Kidney (tissue), 13 donors: ENCODE measurements at regions not wholly inside any gene's neighbourhood (a gene's known extent, or its start where the extent isn't known, plus 50 kb on each side); places are given as distances from the start of the nearest gene placed in this dataset.
"Not testable (repeated sequence)": the region's sequence is repeated elsewhere in the genome, so short reads cannot be mapped to it uniquely, and the experiment has no call there.

ENCODE experiments used
- DNase-seq, 5 donors: peaks; one replicate each; pipeline ENCODE4 v3.0.0-alpha.2; 2013 to 2020
- FAIRE-seq: peaks from 2 replicates; lab custom pipeline; 2012; peaks lifted over from hg19 to GRCh38; lab: Jason Lieb, UNC
- H3K27ac ChIP-seq, 2 donors: one replicate each; pipeline ENCODE4 v1.7.0; 2013; ENCODE audit warnings: low read depth in 2 of 2, low read length in 2 of 2, inconsistent platforms in 1 of 2
- H3K27me3 ChIP-seq: one replicate; pipeline ENCODE4 v1.7.1; 2013; ENCODE audit warnings: low read length, inconsistent platforms; ENCODE audit not compliant: control insufficient read depth, insufficient read depth
- H3K36me3 ChIP-seq, 3 donors: one replicate each; pipeline versions ENCODE4 v1.7.0 to v1.7.1; 2013; ENCODE audit warnings: low read length in 3 of 3, control low read depth in 1 of 3, inconsistent platforms in 1 of 3; ENCODE audit not compliant: insufficient read depth in 3 of 3, control insufficient read depth in 2 of 3
- H3K4me1 ChIP-seq, 3 donors: one replicate each; pipeline versions ENCODE4 v1.7.0 to v1.7.1; 2013; ENCODE audit warnings: low read length in 3 of 3, inconsistent platforms in 1 of 3, low read depth in 1 of 3; ENCODE audit not compliant: control insufficient read depth in 2 of 3, insufficient read depth in 2 of 3
- H3K4me3 ChIP-seq, 3 donors: one replicate each; pipeline versions ENCODE4 v1.7.0 to v1.8.1; 2013; ENCODE audit warnings: low read length in 3 of 3, control low read depth in 1 of 3, inconsistent platforms in 1 of 3
- H3K9ac ChIP-seq, 3 donors: one replicate each; pipeline versions ENCODE4 v1.7.0 to v1.7.1; 2013; ENCODE audit warnings: low read length in 3 of 3, control low read depth in 1 of 3, inconsistent platforms in 1 of 3
- H3K9me3 ChIP-seq, 3 donors: one replicate each; pipeline versions ENCODE4 v1.7.0 to v1.7.1; 2013; ENCODE audit warnings: low read length in 3 of 3, control low read depth in 1 of 3, inconsistent platforms in 1 of 3; ENCODE audit not compliant: control insufficient read depth in 2 of 3, insufficient read depth in 1 of 3
- intact Hi-C: fragments of 100-400 bp; cut with DNase I; formaldehyde crosslinking; loops from one replicate; pipeline ENCODE4 v1.11.1; 2022
- TF ChIP-seq, protein P1 (sequence below): IDR thresholded peaks from 3 replicates; pipeline ENCODE4 v1.5.1; 2012; ENCODE audit warnings: mild to moderate bottlenecking, moderate library complexity, borderline replicate concordance; ENCODE audit not compliant: insufficient read depth; ENCODE audit errors: extremely low read depth
- donor health status: control.
- donor health status: control.
- donor health status: control.
- donor health status: control.
- donor health status: control.
- donor health status: DM: yes; HTN: yes; CAD: no.
- donor health status: Normal renal cell carcinoma (clear cell type).

DNA sequence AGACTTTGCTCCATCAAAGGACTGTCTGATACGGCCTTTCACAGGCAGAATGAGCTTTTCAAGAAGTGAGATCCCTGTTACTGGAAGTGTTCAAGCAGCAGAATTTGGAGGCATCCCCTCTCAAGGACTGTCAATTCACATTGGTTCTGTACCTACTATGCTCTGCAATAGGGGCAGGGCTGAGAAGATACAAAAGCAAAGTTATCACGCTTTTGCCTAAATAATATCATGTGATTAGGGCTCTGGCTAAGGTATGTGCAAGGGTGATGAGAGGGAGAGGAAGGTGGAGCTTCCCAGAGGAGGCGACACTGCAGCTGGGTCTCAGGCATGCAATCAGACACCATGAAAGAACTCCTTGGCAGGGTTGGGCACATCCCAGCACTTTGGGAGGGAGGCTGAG is 80.2 kb upstream of the PIM1 start:
- H3K36me3 ChIP-seq = no peaks in the 10 kb centered on the region
- FAIRE-seq = no peak

DNA sequence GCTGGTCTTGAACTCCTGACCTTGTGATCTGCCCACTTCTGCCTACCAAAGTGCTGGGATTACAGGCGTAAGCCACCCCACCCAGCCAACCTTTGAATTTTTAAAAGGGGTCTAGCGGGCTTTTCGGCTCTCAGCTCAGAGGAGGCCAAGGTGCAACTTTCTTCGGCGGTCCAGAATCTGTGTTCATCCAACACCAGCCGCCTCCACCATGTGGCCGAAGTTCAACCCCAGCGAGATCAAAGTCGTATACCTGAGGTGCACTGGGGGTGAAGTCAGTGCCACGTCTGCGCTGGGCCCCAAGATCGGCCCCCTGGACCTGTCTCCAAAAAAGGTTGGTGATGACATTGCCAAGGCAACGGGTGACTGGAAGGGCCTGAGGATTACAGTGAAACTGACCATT is 78.8 kb upstream of the PIM1 start:
- intact Hi-C loops, H3K4me3 ChIP-seq, H3K36me3 ChIP-seq, H3K27ac ChIP-seq, H3K9me3 ChIP-seq, FAIRE-seq, DNase-seq, H3K27me3 ChIP-seq, H3K9ac ChIP-seq: not testable (repeated sequence)
- H3K4me1 ChIP-seq = peaks cover 0 to 14% (median 11%) of the 10 kb centered on the region in 3 donors

More for the DNA sequence above, 80.2 kb upstream of the PIM1 start:
- no peak for DNase-seq
- intact Hi-C loops = no loop called here
- Histone ChIP-seq H3K9me3 (no peaks in the 10 kb centered on the region), H3K4me3 (no peak overlapping the region), H3K27me3 (no peaks in the 10 kb centered on the region), H3K27ac (no peak overlapping the region), H3K4me1 (peaks cover 0 to 12% (median 10%) of the 10 kb centered on the region in 3 donors), H3K9ac (no peak overlapping the region)
- TF ChIP-seq, protein P1, sequence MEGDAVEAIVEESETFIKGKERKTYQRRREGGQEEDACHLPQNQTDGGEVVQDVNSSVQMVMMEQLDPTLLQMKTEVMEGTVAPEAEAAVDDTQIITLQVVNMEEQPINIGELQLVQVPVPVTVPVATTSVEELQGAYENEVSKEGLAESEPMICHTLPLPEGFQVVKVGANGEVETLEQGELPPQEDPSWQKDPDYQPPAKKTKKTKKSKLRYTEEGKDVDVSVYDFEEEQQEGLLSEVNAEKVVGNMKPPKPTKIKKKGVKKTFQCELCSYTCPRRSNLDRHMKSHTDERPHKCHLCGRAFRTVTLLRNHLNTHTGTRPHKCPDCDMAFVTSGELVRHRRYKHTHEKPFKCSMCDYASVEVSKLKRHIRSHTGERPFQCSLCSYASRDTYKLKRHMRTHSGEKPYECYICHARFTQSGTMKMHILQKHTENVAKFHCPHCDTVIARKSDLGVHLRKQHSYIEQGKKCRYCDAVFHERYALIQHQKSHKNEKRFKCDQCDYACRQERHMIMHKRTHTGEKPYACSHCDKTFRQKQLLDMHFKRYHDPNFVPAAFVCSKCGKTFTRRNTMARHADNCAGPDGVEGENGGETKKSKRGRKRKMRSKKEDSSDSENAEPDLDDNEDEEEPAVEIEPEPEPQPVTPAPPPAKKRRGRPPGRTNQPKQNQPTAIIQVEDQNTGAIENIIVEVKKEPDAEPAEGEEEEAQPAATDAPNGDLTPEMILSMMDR = no peak

DNA sequence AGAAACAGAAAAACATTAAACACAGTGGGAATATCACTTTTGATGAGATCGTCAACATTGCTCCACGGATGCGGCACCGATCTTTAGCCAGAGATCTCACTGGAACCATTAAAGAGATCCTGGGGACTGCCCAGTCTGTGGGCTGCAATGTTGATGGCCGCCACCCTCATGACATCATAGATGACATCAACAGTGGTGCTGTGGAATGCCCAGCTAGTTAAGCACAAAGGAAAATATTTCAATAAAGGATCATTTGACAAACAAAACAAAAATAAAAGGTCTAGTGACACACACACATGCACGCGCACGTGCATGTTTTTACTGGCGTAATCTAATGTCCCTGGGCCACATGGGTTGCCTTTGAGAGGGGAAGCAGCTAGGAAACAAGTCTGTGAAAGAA is 78.4 kb upstream of the PIM1 start:
- FAIRE-seq, intact Hi-C loops, H3K27me3 ChIP-seq, DNase-seq, H3K4me3 ChIP-seq, H3K27ac ChIP-seq, H3K9ac ChIP-seq, H3K9me3 ChIP-seq, H3K36me3 ChIP-seq: not testable (repeated sequence)
- H3K4me1 ChIP-seq = peaks cover 0 to 16% (median 14%) of the 10 kb centered on the region in 3 donors

DNA sequence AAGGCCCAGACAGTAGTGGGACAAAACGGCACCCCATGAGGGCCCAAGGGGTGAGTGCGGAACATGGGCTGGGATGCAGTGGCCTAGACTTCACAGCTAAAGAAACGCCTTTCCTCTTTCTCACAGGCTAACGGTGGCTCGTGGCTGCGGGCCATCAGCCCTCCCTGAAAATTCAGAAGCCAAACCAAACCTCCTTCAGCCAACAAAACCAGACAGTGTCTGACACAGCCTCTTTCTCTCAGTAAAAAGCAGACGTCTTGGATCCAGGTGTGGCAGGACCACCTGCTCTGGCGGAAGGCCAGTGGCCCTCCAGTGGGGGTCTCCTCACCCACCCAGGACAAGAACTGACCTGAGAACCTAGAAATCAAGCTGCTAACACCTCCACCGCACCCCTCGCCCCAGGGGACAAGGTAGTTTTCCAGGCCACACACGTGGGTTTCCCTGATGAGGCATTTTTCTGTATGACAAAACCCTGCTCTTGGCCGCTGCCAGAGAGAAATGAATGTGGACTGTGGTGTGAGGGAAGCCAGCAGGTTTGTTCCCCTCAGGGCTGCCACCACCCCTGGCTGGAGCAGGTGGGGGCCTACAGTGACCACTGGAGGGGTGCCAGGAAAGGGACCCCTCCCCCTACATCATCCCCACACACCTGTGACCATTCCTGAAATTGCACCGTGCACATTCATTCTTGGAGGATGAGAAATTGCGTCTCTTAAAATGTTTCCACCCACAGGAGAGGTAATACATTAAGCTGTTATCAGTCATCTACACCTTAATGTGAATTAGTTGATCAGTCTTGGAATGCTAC is 76.8 kb upstream of the PIM1 start:
- intact Hi-C loops = no loop called here
- Histone ChIP-seq H3K27ac (peak overlapping the region; percentile 55 to 63), H3K9me3 (no peaks in the 10 kb centered on the region), H3K4me3 (no peak overlapping the region), H3K36me3 (no peaks in the 10 kb centered on the region), H3K27me3 (no peaks in the 10 kb centered on the region), H3K9ac (no peak overlapping the region), H3K4me1 (peaks cover 0 to 16% (median 14%) of the 10 kb centered on the region in 3 donors)
- TF ChIP-seq, protein P1 = no peak
- DNase-seq (peak in 3 of 5 donors; percentile 16 to 74 (median 44)), FAIRE-seq (no peak)
